Ovary (tissue), 7 donors: ENCODE measurements at regions not wholly inside any gene's neighbourhood (a gene's known extent, or its start where the extent isn't known, plus 50 kb on each side); places are given as distances from the start of the nearest gene placed in this dataset.

ENCODE experiments used
- DNase-seq, 5 donors: peaks; one replicate each; pipeline ENCODE4 v3.0.0-alpha.2; 2019 to 2020
- H3K27ac ChIP-seq, 2 donors: fragments of 200-600 bp; one replicate each; pipeline versions ENCODE4 v1.5.1 to v1.8.0; 2019 to 2022
- H3K27me3 ChIP-seq: fragments of 200-600 bp; one replicate; pipeline ENCODE4 v1.8.0; 2022
- H3K36me3 ChIP-seq: fragments of 200-600 bp; sonication (generic); one replicate; pipeline ENCODE4 v1.5.1; 2019
- H3K4me1 ChIP-seq: one replicate; pipeline ENCODE4 v1.8.1; 2013; ENCODE audit warnings: mild to moderate bottlenecking, moderate library complexity; ENCODE audit not compliant: insufficient read depth
- H3K4me3 ChIP-seq: fragments of 200-600 bp; sonication (generic); one replicate; pipeline ENCODE4 v1.5.1; 2017
- H3K9me3 ChIP-seq, 2 donors: fragments of 200-600 bp in 1 of 2; sonication (generic) in 1 of 2; one replicate each; pipeline versions ENCODE4 v1.5.1 to v1.8.1; 2013 to 2019; ENCODE audit warnings: mild to moderate bottlenecking in 1 of 2, moderate library complexity in 1 of 2
- EP300 ChIP-seq: sonication (generic); formaldehyde crosslinking; IDR thresholded peaks from one replicate; pipeline ENCODE4 v1.6.1; 2017; ENCODE audit warnings: antibody characterized with exemption
- POLR2A ChIP-seq: fragments of 450-650 bp; IDR thresholded peaks from one replicate; pipeline ENCODE4 v1.6.1; 2017; ENCODE audit warnings: antibody characterized with exemption, mild to moderate bottlenecking, moderate library complexity
- WGBS, 3 donors: extraction: QIAGEN DNeasy Blood & Tissue Kit in 1 of 3; methylation state at CpG; one replicate each; pipeline versions ENCODE4 v1.1.5 to v1.1.7; 2013 to 2017; 5-methylcytosine and 5-hydroxymethylcytosine counted together
- intact Hi-C, 4 donors: fragments of 100-400 bp; cut with DNase I; formaldehyde crosslinking; loops; one replicate each; pipeline versions ENCODE4 v1.11.0 to v1.15.1; 2022 to 2023
- TF ChIP-seq, protein P1 (sequence below), 3 donors: fragments of 450-650 bp in 2 of 3; fragments of 200-600 bp in 1 of 3; IDR thresholded peaks; one replicate each; pipeline versions ENCODE4 v1.5.1 to v1.8.0; 2016 to 2022; ENCODE audit warnings: antibody characterized with exemption in 3 of 3, mild to moderate bottlenecking in 1 of 3
- donor health status: DM: no; HTN: no; CAD: no; lungs with moderate emphysema.
- donor health status: DM: no; HTN: no; CAD: no.
- donor health status: Bipolar disorder and iron deficiency.
- donor health status: DM: no; HTN: no; CAD: no.
- donor health status: DM: yes; HTN: yes; CAD: no.

- DNase-seq: peak in 1 of 5 donors; percentile 17
- no peaks in the 10 kb centered on the region for H3K4me1 ChIP-seq
- H3K36me3 ChIP-seq: no peaks in the 10 kb centered on the region
- H3K9me3 ChIP-seq: no peaks in the 10 kb centered on the region
- H3K4me3 ChIP-seq: no peak overlapping the region
- WGBS, 3 donors: 63 to 67% (median 63%) methylated on average over 7 of the region's 7 CpGs
- TF ChIP-seq, protein P1, sequence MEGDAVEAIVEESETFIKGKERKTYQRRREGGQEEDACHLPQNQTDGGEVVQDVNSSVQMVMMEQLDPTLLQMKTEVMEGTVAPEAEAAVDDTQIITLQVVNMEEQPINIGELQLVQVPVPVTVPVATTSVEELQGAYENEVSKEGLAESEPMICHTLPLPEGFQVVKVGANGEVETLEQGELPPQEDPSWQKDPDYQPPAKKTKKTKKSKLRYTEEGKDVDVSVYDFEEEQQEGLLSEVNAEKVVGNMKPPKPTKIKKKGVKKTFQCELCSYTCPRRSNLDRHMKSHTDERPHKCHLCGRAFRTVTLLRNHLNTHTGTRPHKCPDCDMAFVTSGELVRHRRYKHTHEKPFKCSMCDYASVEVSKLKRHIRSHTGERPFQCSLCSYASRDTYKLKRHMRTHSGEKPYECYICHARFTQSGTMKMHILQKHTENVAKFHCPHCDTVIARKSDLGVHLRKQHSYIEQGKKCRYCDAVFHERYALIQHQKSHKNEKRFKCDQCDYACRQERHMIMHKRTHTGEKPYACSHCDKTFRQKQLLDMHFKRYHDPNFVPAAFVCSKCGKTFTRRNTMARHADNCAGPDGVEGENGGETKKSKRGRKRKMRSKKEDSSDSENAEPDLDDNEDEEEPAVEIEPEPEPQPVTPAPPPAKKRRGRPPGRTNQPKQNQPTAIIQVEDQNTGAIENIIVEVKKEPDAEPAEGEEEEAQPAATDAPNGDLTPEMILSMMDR (IDR thresholded peaks at IDR 0.05): no peak
- no peaks in the 10 kb centered on the region for H3K27me3 ChIP-seq
- no peak overlapping the region for H3K27ac ChIP-seq
- intact Hi-C loops: no loop called here
These were observed 80.9 kb upstream of the UQCRFS1 start for GRCh38 chr19:29293736-29294342.

DNA sequence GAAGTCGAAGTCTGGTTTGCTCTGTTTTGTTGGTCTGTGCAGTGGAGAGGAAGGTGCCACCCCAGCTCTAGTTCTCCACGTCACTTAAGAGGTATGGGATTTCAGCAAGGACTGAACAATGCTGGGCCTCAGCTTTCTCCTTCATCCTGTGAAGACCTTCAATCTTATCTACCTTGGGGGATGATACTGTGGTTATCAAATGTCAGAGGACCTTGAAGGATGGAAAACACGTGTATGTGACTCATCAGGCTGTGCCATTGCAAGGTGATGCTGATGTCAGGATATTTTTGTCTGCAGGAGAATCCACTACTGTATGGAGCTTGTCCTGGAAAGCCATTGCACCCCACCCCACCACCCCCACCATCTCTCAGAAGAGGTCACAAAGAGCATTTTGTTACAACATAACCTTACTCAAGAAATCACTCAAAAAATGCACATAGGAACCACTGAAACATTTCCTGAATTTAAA, 81.4 kb upstream of the UQCRFS1 start:
- no peaks in the 10 kb centered on the region for H3K27me3 ChIP-seq
- no peaks in the 10 kb centered on the region for H3K36me3 ChIP-seq
- no peak for DNase-seq
- WGBS, 3 donors: 43 to 60% (median 45%) methylated on average over 3 of the region's 3 CpGs
- H3K4me3 ChIP-seq: no peak overlapping the region
- H3K27ac ChIP-seq: no peak overlapping the region
- no peaks in the 10 kb centered on the region for H3K9me3 ChIP-seq
- intact Hi-C loops: no loop called here
- no peak for TF ChIP-seq EP300
- TF ChIP-seq, protein P1 (IDR thresholded peaks at IDR 0.05): no peak
- no peak for TF ChIP-seq POLR2A
- no peaks in the 10 kb centered on the region for H3K4me1 ChIP-seq

- H3K36me3 ChIP-seq: no peaks in the 10 kb centered on the region
- intact Hi-C loops: no loop called here
- WGBS, 3 donors: 46 to 76% (median 58%) methylated on average over 2 of the region's 2 CpGs
- no peak overlapping the region for H3K4me3 ChIP-seq
- TF ChIP-seq, protein P1 (IDR thresholded peaks at IDR 0.05): no peak
- TF ChIP-seq EP300: no peak
- no peak for TF ChIP-seq POLR2A
- no peaks in the 10 kb centered on the region for H3K9me3 ChIP-seq
- no peaks in the 10 kb centered on the region for H3K27me3 ChIP-seq
- no peak overlapping the region for H3K27ac ChIP-seq
- no peak for DNase-seq
- H3K4me1 ChIP-seq: no peaks in the 10 kb centered on the region
These were observed 82.3 kb upstream of the UQCRFS1 start for GRCh38 chr19:29295285-29295684.

- H3K27me3 ChIP-seq: no peaks in the 10 kb centered on the region
- no peak for TF ChIP-seq POLR2A
- TF ChIP-seq EP300: no peak
- TF ChIP-seq, protein P1 (IDR thresholded peaks at IDR 0.05): no peak
- no peak for DNase-seq
- H3K27ac ChIP-seq: no peak overlapping the region
- WGBS, 3 donors: 74 to 89% (median 75%) methylated on average over 6 of the region's 6 CpGs
- H3K36me3 ChIP-seq: no peaks in the 10 kb centered on the region
- no peak overlapping the region for H3K4me3 ChIP-seq
- no peaks in the 10 kb centered on the region for H3K9me3 ChIP-seq
- H3K4me1 ChIP-seq: no peaks in the 10 kb centered on the region
- intact Hi-C loops: no loop called here
These were observed 84.4 kb upstream of the UQCRFS1 start for GRCh38 chr19:29297381-29297780.
